ENCODE measurements at regions not wholly inside any gene's neighbourhood (a gene's known extent, or its start where the extent isn't known, plus 50 kb on each side); places are given as distances from the start of the nearest gene placed in this dataset.

DNA sequence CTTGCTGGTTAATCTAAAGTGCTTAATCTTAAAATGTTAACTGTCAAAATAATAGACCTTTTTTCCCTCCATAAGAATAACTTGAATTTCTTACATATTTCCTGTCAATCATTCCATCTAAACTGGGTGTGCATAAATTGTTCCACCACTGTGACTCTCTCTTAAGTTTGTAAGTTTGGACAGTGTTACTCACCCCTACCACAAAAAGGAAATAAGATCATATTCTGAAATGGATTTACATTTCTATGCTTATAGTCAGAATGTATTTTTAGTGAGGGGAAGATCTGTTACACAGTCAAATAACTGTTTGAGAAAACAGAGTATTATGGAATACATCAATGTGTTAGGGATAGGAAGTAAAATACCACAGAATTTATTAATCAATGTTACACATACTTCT lies 109.6 kb upstream of the DPYD start:
- TF ChIP-seq, protein P1, sequence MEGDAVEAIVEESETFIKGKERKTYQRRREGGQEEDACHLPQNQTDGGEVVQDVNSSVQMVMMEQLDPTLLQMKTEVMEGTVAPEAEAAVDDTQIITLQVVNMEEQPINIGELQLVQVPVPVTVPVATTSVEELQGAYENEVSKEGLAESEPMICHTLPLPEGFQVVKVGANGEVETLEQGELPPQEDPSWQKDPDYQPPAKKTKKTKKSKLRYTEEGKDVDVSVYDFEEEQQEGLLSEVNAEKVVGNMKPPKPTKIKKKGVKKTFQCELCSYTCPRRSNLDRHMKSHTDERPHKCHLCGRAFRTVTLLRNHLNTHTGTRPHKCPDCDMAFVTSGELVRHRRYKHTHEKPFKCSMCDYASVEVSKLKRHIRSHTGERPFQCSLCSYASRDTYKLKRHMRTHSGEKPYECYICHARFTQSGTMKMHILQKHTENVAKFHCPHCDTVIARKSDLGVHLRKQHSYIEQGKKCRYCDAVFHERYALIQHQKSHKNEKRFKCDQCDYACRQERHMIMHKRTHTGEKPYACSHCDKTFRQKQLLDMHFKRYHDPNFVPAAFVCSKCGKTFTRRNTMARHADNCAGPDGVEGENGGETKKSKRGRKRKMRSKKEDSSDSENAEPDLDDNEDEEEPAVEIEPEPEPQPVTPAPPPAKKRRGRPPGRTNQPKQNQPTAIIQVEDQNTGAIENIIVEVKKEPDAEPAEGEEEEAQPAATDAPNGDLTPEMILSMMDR (IDR thresholded peaks at IDR 0.05): no peak
- TF ChIP-seq EP300 (IDR thresholded peaks at IDR 0.05; ENCODE audit: borderline replicate concordance in 1 of 2, low read depth in 1 of 2, low read length in 1 of 2) (peak in 1 of 2 experiments; percentile 85; a peak in 2 of 4 replicates), RFX5 (IDR thresholded peaks at IDR 0.05; ENCODE audit: low read length) (no peak), RAD21 (IDR thresholded peaks at IDR 0.05; ENCODE audit: low read length) (no peak)
